ENCODE measurements at regions not wholly inside any gene's neighbourhood (a gene's known extent, or its start where the extent isn't known, plus 50 kb on each side); places are given as distances from the start of the nearest gene placed in this dataset.

DNA sequence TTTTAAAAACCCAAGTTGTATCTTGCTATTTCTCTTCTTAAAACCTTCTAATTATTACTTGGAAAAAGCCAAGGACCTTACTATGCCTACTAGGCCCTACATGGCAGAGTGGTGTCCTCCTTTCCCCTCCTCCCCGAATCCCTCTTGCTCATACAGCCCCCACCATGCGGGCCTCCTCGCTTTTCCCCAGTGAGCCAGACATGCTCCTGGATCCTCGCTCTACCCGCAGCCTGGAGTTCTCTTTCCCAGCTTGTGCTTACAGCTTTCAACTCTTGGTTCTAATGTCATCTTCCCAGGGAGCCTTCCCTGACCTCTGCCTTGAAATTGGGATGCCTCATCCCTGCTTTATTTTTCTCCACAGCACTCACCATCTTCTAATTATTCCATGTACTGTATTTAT is 111.8 kb upstream of the TLE3 start:
- Histone ChIP-seq H3K79me2 (ENCODE audit: control insufficient read depth, low read length) (no peaks in the 10 kb centered on the region), H3K4me2 (ENCODE audit: low read length) (no peak overlapping the region), H3K27ac (ENCODE audit: low read depth, low read length) (no peak overlapping the region), H3F3A (ENCODE audit: control insufficient read depth, insufficient read depth) (no peaks in the 10 kb centered on the region), H4K20me1 (ENCODE audit: control insufficient read depth, insufficient read depth, low read depth, low read length) (no peaks in the 10 kb centered on the region), H3K36me3 (ENCODE audit: control insufficient read depth, low read length) (no peaks in the 10 kb centered on the region), H3K4me1 (ENCODE audit: control insufficient read depth, low read length) (no peaks in the 10 kb centered on the region), H3K4me3 (ENCODE audit: low read length) (no peak overlapping the region), H3K9me2 (replicated peaks; ENCODE audit: control insufficient read depth, low read length) (no peaks in the 10 kb centered on the region), H3K27me3 (ENCODE audit: control insufficient read depth, low read length) (peaks cover 17% of the 10 kb centered on the region), H3K9me3 (ENCODE audit: control insufficient read depth, insufficient read depth, low read length) (no peaks in the 10 kb centered on the region)
- no peak for TF ChIP-seq EZH2phosphoT487 (IDR thresholded peaks at IDR 0.05; ENCODE audit: borderline replicate concordance, low read length)
- TF ChIP-seq, protein P1, sequence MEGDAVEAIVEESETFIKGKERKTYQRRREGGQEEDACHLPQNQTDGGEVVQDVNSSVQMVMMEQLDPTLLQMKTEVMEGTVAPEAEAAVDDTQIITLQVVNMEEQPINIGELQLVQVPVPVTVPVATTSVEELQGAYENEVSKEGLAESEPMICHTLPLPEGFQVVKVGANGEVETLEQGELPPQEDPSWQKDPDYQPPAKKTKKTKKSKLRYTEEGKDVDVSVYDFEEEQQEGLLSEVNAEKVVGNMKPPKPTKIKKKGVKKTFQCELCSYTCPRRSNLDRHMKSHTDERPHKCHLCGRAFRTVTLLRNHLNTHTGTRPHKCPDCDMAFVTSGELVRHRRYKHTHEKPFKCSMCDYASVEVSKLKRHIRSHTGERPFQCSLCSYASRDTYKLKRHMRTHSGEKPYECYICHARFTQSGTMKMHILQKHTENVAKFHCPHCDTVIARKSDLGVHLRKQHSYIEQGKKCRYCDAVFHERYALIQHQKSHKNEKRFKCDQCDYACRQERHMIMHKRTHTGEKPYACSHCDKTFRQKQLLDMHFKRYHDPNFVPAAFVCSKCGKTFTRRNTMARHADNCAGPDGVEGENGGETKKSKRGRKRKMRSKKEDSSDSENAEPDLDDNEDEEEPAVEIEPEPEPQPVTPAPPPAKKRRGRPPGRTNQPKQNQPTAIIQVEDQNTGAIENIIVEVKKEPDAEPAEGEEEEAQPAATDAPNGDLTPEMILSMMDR (IDR thresholded peaks at IDR 0.05; ENCODE audit: low read depth, low read length, poor library complexity, severe bottlenecking): no peak

DNA sequence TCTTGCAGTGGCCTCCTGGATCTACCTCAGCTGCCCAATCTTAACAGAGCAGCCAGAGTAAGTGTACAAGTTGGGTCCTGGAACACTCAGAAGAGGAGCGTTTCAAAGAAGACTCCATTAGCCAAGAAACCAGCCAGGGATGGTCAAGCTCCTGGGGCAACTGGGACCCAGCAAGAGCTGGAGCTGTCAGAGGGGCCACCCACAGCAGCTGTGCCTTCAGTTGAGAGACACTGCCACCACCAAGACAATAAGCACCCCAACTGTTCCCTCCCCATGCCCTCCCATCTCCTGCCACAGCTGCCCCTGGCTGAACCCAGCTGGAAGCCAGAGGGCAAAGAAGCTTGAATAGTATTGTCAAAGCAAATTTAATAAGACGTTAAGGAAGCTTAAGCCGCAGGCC is 110.6 kb upstream of the TLE3 start:
- Histone ChIP-seq H3K27ac (ENCODE audit: low read depth, low read length) (no peak overlapping the region), H3F3A (ENCODE audit: control insufficient read depth, insufficient read depth) (no peaks in the 10 kb centered on the region), H3K4me2 (ENCODE audit: low read length) (no peak overlapping the region), H3K9me3 (ENCODE audit: control insufficient read depth, insufficient read depth, low read length) (no peaks in the 10 kb centered on the region), H3K4me1 (ENCODE audit: control insufficient read depth, low read length) (no peaks in the 10 kb centered on the region), H3K36me3 (ENCODE audit: control insufficient read depth, low read length) (no peaks in the 10 kb centered on the region), H3K27me3 (ENCODE audit: control insufficient read depth, low read length) (peaks cover 17% of the 10 kb centered on the region), H3K4me3 (ENCODE audit: low read length) (no peak overlapping the region), H4K20me1 (ENCODE audit: control insufficient read depth, insufficient read depth, low read depth, low read length) (no peaks in the 10 kb centered on the region), H3K9me2 (replicated peaks; ENCODE audit: control insufficient read depth, low read length) (no peaks in the 10 kb centered on the region), H3K79me2 (ENCODE audit: control insufficient read depth, low read length) (no peaks in the 10 kb centered on the region)
- TF ChIP-seq EZH2phosphoT487 (IDR thresholded peaks at IDR 0.05; ENCODE audit: borderline replicate concordance, low read length): no peak
- TF ChIP-seq, protein P1 (IDR thresholded peaks at IDR 0.05; ENCODE audit: low read depth, low read length, poor library complexity, severe bottlenecking): no peak

DNA sequence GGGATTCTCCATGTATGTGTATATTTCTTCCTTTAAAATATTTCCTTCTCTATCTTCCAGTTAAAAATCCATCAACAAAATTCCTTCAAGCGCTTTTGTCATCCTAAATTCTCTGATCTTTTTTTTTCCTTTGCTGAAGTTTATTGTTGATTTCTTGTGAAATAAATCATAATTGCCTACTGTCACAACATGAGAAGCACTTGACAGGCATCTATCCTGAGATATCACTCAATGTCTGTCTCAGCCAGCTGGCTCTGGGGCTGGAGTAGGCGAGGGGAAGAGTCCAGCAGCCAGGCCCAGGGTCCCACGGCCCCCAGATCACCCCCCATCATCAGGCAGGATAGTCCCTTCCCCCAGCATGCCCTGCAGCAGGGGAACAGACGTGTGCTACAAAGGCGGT is 109.0 kb upstream of the TLE3 start:
- peaks cover 10% of the 10 kb centered on the region for H3K27me3 ChIP-seq (ENCODE audit: control insufficient read depth, low read length)

More for the DNA sequence above, 109.0 kb upstream of the TLE3 start:
- TF ChIP-seq EZH2phosphoT487 (IDR thresholded peaks at IDR 0.05; ENCODE audit: borderline replicate concordance, low read length): no peak
- TF ChIP-seq, protein P1 (IDR thresholded peaks at IDR 0.05; ENCODE audit: low read depth, low read length, poor library complexity, severe bottlenecking): no peak
- Histone ChIP-seq H3F3A (ENCODE audit: control insufficient read depth, insufficient read depth) (no peaks in the 10 kb centered on the region), H3K27ac (ENCODE audit: low read depth, low read length) (no peak overlapping the region), H3K9me3 (ENCODE audit: control insufficient read depth, insufficient read depth, low read length) (no peaks in the 10 kb centered on the region), H3K9me2 (replicated peaks; ENCODE audit: control insufficient read depth, low read length) (no peaks in the 10 kb centered on the region), H3K4me1 (ENCODE audit: control insufficient read depth, low read length) (no peaks in the 10 kb centered on the region), H4K20me1 (ENCODE audit: control insufficient read depth, insufficient read depth, low read depth, low read length) (no peaks in the 10 kb centered on the region), H3K4me3 (ENCODE audit: low read length) (no peak overlapping the region), H3K4me2 (ENCODE audit: low read length) (no peak overlapping the region), H3K79me2 (ENCODE audit: control insufficient read depth, low read length) (no peaks in the 10 kb centered on the region), H3K36me3 (ENCODE audit: control insufficient read depth, low read length) (no peaks in the 10 kb centered on the region)
